ENCODE measurements at regions not wholly inside any gene's neighbourhood (a gene's known extent, or its start where the extent isn't known, plus 50 kb on each side); places are given as distances from the start of the nearest gene placed in this dataset.

- H3K4me2 ChIP-seq (ENCODE audit: low read length) = no peak overlapping the region
- no peaks in the 10 kb centered on the region for H3K9me2 ChIP-seq (ENCODE audit: insufficient read depth, low read length)
- H2AFZ ChIP-seq (ENCODE audit: low read depth, low read length) = no peak overlapping the region
- no peaks in the 10 kb centered on the region for H3K36me3 ChIP-seq (ENCODE audit: insufficient read depth, low read length)
- no peaks in the 10 kb centered on the region for H3K9me3 ChIP-seq (ENCODE audit: low read length)
- H4K20me1 ChIP-seq (ENCODE audit: insufficient read depth) = no peaks in the 10 kb centered on the region
- H3K27me3 ChIP-seq (ENCODE audit: insufficient read depth, low read depth, low read length) = no peaks in the 10 kb centered on the region
- H3K4me3 ChIP-seq (ENCODE audit: low read length) = no peak overlapping the region
- no peaks in the 10 kb centered on the region for H3K79me2 ChIP-seq (replicated peaks; ENCODE audit: insufficient read depth, low read length)
- no peak for TF ChIP-seq SMC3 (conservative IDR thresholded peaks at IDR 0.05; ENCODE audit: poor library complexity)
- no peak for TF ChIP-seq CTCF (IDR thresholded peaks at IDR 0.05; ENCODE audit: poor library complexity, severe bottlenecking)
- TF ChIP-seq EP300 (conservative IDR thresholded peaks at IDR 0.05; ENCODE audit: poor library complexity, severe bottlenecking) = no peak
- TF ChIP-seq EZH2 (IDR thresholded peaks at IDR 0.05; ENCODE audit: borderline replicate concordance, insufficient read depth, low read length, poor library complexity, severe bottlenecking) = no peak
- TF ChIP-seq TAF1 (IDR thresholded peaks at IDR 0.05; ENCODE audit: low read depth) = no peak
- TF ChIP-seq RAD21 (conservative IDR thresholded peaks at IDR 0.05) = no peak
- no peak for TF ChIP-seq REST (IDR thresholded peaks at IDR 0.05; ENCODE audit: borderline replicate concordance)
- no peak for TF ChIP-seq POLR2AphosphoS5 (IDR thresholded peaks at IDR 0.05)
- no peak for TF ChIP-seq MXI1 (conservative IDR thresholded peaks at IDR 0.05; ENCODE audit: poor library complexity, severe bottlenecking)
- H3K9ac ChIP-seq (ENCODE audit: low read length) = no peak overlapping the region
- no peaks in the 10 kb centered on the region for H3F3A ChIP-seq (ENCODE audit: insufficient read depth, low read length, poor library complexity, severe bottlenecking)
- H3K27ac ChIP-seq (ENCODE audit: low read length) = no peak overlapping the region
Measured at GRCh38 chr2:220887271-220887870, 684.7 kb downstream of the EPHA4 start.

- H3F3A ChIP-seq (ENCODE audit: insufficient read depth, low read length, poor library complexity, severe bottlenecking) = no peaks in the 10 kb centered on the region
- no peak overlapping the region for H3K27ac ChIP-seq (ENCODE audit: low read length)
- TF ChIP-seq POLR2AphosphoS5 (IDR thresholded peaks at IDR 0.05) (no peak), REST (IDR thresholded peaks at IDR 0.05; ENCODE audit: borderline replicate concordance) (no peak), EZH2 (IDR thresholded peaks at IDR 0.05; ENCODE audit: borderline replicate concordance, insufficient read depth, low read length, poor library complexity, severe bottlenecking) (no peak), SMC3 (conservative IDR thresholded peaks at IDR 0.05; ENCODE audit: poor library complexity) (no peak), EP300 (conservative IDR thresholded peaks at IDR 0.05; ENCODE audit: poor library complexity, severe bottlenecking) (no peak)
- H2AFZ ChIP-seq (ENCODE audit: low read depth, low read length) = no peak overlapping the region
- no peaks in the 10 kb centered on the region for H3K9me3 ChIP-seq (ENCODE audit: low read length)
- no peak overlapping the region for H3K4me3 ChIP-seq (ENCODE audit: low read length)
- no peaks in the 10 kb centered on the region for H4K20me1 ChIP-seq (ENCODE audit: insufficient read depth)
- no peaks in the 10 kb centered on the region for H3K27me3 ChIP-seq (ENCODE audit: insufficient read depth, low read depth, low read length)
- no peaks in the 10 kb centered on the region for H3K79me2 ChIP-seq (replicated peaks; ENCODE audit: insufficient read depth, low read length)
- no peaks in the 10 kb centered on the region for H3K9me2 ChIP-seq (ENCODE audit: insufficient read depth, low read length)
- H3K4me2 ChIP-seq (ENCODE audit: low read length) = no peak overlapping the region
- H3K36me3 ChIP-seq (ENCODE audit: insufficient read depth, low read length) = no peaks in the 10 kb centered on the region
- H3K9ac ChIP-seq (ENCODE audit: low read length) = no peak overlapping the region
Measured at GRCh38 chr2:220887876-220888275, 684.2 kb downstream of the EPHA4 start.
